OCI-LY7 (cell line): ENCODE measurements at regions not wholly inside any gene's neighbourhood (a gene's known extent, or its start where the extent isn't known, plus 50 kb on each side); places are given as distances from the start of the nearest gene placed in this dataset.

Experiments used
- EZH2phosphoT487 ChIP-seq: fragments of 200-600 bp; sonication (generic); IDR thresholded peaks from 2 replicates; pipeline ENCODE4 v1.6.1; 2018; ENCODE audit warnings: low read depth, borderline replicate concordance, mild to moderate bottlenecking, mixed run types, antibody characterized with exemption, low read length, moderate library complexity, mixed read lengths
- TF ChIP-seq, protein P1 (sequence below): fragments of 200-600 bp; sonication (generic); conservative IDR thresholded peaks from 2 replicates; pipeline ENCODE4 v1.5.1; 2014; ENCODE audit warnings: mild to moderate bottlenecking, antibody characterized with exemption, low read length, moderate library complexity, mixed read lengths

DNA sequence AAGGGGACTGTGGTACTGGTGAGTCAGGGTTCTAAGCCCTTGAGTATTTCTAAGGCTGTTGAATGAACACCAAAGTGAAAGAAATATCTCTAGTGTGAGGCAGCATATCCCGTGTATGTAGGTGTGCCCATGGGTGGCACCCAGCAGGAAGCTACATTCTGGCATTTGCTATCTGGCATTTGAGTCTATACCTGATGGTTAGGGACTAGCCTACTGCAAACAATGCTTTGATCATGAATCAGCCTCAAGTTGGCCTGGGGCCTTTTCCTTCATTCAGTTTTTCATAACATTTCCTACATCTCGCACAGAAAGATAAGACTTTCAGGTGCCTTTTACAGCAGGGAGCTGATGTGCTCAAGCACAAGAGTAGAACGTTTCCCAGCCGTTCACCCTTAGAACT, 85.7 kb upstream of the E2F7 start:
- TF ChIP-seq, protein P1, sequence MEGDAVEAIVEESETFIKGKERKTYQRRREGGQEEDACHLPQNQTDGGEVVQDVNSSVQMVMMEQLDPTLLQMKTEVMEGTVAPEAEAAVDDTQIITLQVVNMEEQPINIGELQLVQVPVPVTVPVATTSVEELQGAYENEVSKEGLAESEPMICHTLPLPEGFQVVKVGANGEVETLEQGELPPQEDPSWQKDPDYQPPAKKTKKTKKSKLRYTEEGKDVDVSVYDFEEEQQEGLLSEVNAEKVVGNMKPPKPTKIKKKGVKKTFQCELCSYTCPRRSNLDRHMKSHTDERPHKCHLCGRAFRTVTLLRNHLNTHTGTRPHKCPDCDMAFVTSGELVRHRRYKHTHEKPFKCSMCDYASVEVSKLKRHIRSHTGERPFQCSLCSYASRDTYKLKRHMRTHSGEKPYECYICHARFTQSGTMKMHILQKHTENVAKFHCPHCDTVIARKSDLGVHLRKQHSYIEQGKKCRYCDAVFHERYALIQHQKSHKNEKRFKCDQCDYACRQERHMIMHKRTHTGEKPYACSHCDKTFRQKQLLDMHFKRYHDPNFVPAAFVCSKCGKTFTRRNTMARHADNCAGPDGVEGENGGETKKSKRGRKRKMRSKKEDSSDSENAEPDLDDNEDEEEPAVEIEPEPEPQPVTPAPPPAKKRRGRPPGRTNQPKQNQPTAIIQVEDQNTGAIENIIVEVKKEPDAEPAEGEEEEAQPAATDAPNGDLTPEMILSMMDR, result no peak
- TF ChIP-seq EZH2phosphoT487, result no peak
